ENCODE measurements at regions not wholly inside any gene's neighbourhood (a gene's known extent, or its start where the extent isn't known, plus 50 kb on each side); places are given as distances from the start of the nearest gene placed in this dataset.

GRCh38 chr7:45421806-45422205, 152.4 kb upstream of the ADCY1 start:
- TF ChIP-seq, protein P1, sequence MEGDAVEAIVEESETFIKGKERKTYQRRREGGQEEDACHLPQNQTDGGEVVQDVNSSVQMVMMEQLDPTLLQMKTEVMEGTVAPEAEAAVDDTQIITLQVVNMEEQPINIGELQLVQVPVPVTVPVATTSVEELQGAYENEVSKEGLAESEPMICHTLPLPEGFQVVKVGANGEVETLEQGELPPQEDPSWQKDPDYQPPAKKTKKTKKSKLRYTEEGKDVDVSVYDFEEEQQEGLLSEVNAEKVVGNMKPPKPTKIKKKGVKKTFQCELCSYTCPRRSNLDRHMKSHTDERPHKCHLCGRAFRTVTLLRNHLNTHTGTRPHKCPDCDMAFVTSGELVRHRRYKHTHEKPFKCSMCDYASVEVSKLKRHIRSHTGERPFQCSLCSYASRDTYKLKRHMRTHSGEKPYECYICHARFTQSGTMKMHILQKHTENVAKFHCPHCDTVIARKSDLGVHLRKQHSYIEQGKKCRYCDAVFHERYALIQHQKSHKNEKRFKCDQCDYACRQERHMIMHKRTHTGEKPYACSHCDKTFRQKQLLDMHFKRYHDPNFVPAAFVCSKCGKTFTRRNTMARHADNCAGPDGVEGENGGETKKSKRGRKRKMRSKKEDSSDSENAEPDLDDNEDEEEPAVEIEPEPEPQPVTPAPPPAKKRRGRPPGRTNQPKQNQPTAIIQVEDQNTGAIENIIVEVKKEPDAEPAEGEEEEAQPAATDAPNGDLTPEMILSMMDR (IDR thresholded peaks at IDR 0.05): no peak

DNA sequence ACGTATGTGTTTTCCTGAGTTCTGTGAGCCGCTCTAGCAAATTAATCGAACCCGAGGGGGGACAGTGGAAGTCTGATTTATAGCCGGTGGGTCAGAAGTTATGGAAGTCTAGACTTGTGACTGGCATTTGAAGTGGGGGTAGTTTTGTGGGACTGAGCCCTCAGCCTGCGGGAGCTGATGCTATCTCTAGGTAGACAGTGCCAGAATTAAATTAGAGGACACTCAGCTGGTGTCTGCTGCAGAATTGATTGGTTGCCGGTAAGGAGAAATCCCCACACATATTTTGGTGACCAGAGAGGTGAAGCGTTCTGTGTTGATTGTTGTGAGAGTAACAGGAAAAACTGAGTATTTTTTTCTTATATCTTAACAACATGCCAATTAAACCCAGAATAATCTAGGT, 143.8 kb upstream of the ADCY1 start:
- TF ChIP-seq, protein P1 (IDR thresholded peaks at IDR 0.05): no peak

DNA sequence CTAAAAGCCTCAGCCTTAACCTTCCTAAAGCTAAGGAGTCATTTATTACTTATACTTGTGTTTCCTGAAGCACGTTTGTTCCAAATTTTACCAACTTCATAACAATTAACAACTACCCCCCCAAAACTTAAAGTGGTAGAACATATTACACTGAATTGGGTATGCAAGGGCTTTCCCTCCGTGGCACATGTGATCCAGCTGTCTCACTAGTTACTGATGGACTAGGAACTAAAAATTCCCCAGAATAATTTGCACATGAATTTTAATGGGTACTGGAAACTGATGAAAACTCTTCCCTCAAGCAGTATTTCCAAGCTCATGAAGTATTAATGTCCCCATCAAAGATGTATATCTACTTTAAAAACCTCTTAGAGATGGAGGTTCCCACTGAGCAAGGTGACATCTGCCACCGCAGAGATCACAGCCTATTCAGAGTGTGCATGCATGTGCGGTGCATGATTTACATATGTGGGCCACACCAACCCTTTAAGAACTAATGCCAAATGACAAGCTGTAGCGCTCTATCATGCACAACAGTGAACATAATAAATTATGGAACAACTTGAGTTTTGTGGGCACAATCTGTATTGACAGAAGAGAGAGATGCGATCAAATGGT, 139.9 kb upstream of the ADCY1 start:
- TF ChIP-seq, protein P1 (IDR thresholded peaks at IDR 0.05): no peak

DNA sequence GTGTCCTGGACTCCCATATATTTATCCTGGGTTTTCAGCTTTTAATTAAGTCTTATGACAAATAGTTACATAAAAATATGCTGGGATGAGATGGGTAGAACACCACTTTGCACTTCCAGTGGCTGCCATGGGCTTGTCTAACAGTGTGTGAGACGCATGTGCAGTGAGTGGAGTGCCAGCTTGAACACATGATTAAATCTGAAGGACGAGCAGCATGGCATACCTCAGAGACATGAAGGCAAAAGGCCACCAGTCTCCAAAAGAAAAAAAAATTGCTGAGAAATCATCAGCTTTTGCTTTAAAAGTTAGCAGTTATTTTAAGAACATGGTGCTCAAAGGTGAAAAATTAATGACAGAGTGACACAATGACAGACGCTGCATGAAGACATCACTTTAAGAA, 139.0 kb upstream of the ADCY1 start:
- TF ChIP-seq, protein P1 (IDR thresholded peaks at IDR 0.05): no peak

GRCh38 chr7:45435846-45436245, 138.3 kb upstream of the ADCY1 start:
- TF ChIP-seq, protein P1 (IDR thresholded peaks at IDR 0.05): no peak

DNA sequence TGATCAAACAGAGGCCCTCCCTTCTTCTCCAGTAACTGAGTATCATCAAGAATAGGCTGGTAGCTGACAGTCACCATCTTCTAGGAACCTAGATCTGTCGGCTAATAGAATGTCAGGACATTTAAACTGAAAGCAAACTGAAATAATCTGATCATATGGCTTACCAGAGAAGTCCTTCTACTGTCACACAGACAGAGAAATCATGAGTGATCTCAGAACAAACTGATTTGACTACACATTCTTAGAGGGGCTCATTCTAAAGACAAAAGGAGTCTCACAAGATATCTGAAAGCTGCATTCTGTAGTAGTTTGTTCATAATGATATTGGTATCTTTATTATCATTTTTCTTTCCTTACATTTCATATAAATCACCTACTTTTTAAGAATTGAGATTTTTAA, 130.9 kb upstream of the ADCY1 start:
- TF ChIP-seq, protein P1 (IDR thresholded peaks at IDR 0.05): no peak

DNA sequence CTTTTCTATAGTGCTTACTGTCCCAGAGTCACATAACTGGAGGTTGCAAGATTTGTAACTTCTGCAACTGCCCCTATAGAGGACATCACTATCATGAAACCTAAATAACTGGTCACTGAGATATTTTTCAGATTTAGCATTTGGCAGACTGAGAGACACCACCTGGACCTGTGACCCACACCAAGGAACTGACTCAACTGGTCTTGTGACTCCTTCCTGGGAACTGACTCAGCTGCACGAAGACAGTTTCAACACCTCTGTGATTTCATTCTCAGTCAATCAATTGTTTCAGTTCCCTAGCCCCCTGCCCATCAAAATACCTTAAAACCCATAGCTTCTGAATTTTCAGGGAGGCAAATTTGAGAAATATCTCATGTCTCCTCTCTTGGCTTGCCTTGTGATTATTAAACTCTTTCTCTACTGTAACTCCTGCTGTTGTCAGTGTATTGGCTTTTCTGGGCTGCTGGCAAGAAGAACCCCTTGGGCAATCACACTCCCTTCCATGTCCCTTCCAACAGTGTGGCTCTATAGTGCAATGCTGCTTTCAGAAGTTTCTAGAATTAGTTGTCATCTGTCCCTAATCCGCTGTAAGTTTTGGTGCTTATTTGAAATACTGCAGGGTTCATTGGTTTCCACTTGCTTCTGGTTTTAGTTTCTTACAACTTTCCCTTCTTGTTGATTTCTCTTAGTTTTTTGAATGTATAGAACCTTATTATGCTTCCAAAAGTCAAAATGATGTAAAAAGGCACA, 127.8 kb upstream of the ADCY1 start:
- TF ChIP-seq, protein P1 (IDR thresholded peaks at IDR 0.05): no peak

Measured in LNCAP (cell line).